ENCODE measurements at regions not wholly inside any gene's neighbourhood (a gene's known extent, or its start where the extent isn't known, plus 50 kb on each side); places are given as distances from the start of the nearest gene placed in this dataset.
"Not testable (repeated sequence)": the region's sequence is repeated elsewhere in the genome, so short reads cannot be mapped to it uniquely, and the experiment has no call there.

- DNase-seq, result no peak
- no peak overlapping the region for H3K4me3 ChIP-seq
- no peaks in the 10 kb centered on the region for H3K4me1 ChIP-seq
- TF ChIP-seq CTCF (IDR thresholded peaks at IDR 0.05) (no peak), POLR2A (IDR thresholded peaks at IDR 0.05) (no peak)
- H3K9me3 ChIP-seq, result no peaks in the 10 kb centered on the region
- intact Hi-C loops (cut with DNase I), result no loop called here
- WGBS, 2 donors, result 86 to 88% methylated on average over 1 of the region's 1 CpG
- H3K36me3 ChIP-seq, result no peaks in the 10 kb centered on the region
- no peaks in the 10 kb centered on the region for H3K27me3 ChIP-seq
- H3K27ac ChIP-seq, result no peak overlapping the region
Measured at GRCh38 chr14:38663382-38663781, 407.5 kb upstream of the CLEC14A start.

- WGBS, 2 donors, result 26 to 57% methylated on average over 3 of the region's 3 CpGs
- Histone ChIP-seq H3K4me3 (no peak overlapping the region), H3K27me3 (no peaks in the 10 kb centered on the region), H3K4me1 (no peaks in the 10 kb centered on the region), H3K27ac (no peak overlapping the region), H3K36me3 (no peaks in the 10 kb centered on the region), H3K9me3 (no peaks in the 10 kb centered on the region)
- TF ChIP-seq POLR2A (IDR thresholded peaks at IDR 0.05), result no peak
- no peak for TF ChIP-seq CTCF (IDR thresholded peaks at IDR 0.05)
- no peak for DNase-seq
- intact Hi-C loops (cut with DNase I), result no loop called here
Measured at GRCh38 chr14:38662781-38663180, 406.9 kb upstream of the CLEC14A start.

- Histone ChIP-seq H3K9me3 (no peaks in the 10 kb centered on the region), H3K4me3 (no peak overlapping the region), H3K36me3 (no peaks in the 10 kb centered on the region), H3K27me3 (no peaks in the 10 kb centered on the region), H3K27ac (no peak overlapping the region), H3K4me1 (no peaks in the 10 kb centered on the region)
- 49 to 85% methylated on average over 2 of the region's 2 CpGs for WGBS, 2 donors
- intact Hi-C loops (cut with DNase I), result no loop called here
- no peak for DNase-seq
- TF ChIP-seq CTCF (IDR thresholded peaks at IDR 0.05), result no peak
- TF ChIP-seq POLR2A (IDR thresholded peaks at IDR 0.05), result no peak
Measured at GRCh38 chr14:38646391-38646790, 390.5 kb upstream of the CLEC14A start.

GRCh38 chr14:38634913-38635312, 379.0 kb upstream of the CLEC14A start:
- H3K4me1 ChIP-seq; H3K27me3 ChIP-seq; H3K36me3 ChIP-seq; DNase-seq; intact Hi-C loops (cut with DNase I); H3K4me3 ChIP-seq; H3K9me3 ChIP-seq; H3K27ac ChIP-seq: not testable (repeated sequence)
- WGBS, 2 donors, result 92 to 96% methylated on average over 16 to 19 of the region's 19 CpGs

- no peaks in the 10 kb centered on the region for H3K9me3 ChIP-seq
- TF ChIP-seq POLR2A (IDR thresholded peaks at IDR 0.05) (no peak), CTCF (IDR thresholded peaks at IDR 0.05) (no peak)
- H3K4me1 ChIP-seq, result no peaks in the 10 kb centered on the region
- 36 to 60% methylated on average over 2 to 3 of the region's 3 CpGs for WGBS, 2 donors
- H3K4me3 ChIP-seq, result no peak overlapping the region
- DNase-seq, result no peak
- no peaks in the 10 kb centered on the region for H3K27me3 ChIP-seq
- H3K36me3 ChIP-seq, result no peaks in the 10 kb centered on the region
- no peak overlapping the region for H3K27ac ChIP-seq
- intact Hi-C loops (cut with DNase I), result no loop called here
Measured at GRCh38 chr14:38629412-38629811, 373.5 kb upstream of the CLEC14A start.

GRCh38 chr14:38627163-38627562, 371.3 kb upstream of the CLEC14A start:
- no peak overlapping the region for H3K4me3 ChIP-seq
- no peaks in the 10 kb centered on the region for H3K4me1 ChIP-seq
- no peak for DNase-seq
- WGBS, 2 donors, result 66 to 79% methylated on average over 2 of the region's 2 CpGs
- no peak overlapping the region for H3K27ac ChIP-seq
- no peaks in the 10 kb centered on the region for H3K36me3 ChIP-seq
- TF ChIP-seq CTCF (IDR thresholded peaks at IDR 0.05) (no peak), POLR2A (IDR thresholded peaks at IDR 0.05) (no peak)
- no peaks in the 10 kb centered on the region for H3K9me3 ChIP-seq
- no peaks in the 10 kb centered on the region for H3K27me3 ChIP-seq
- intact Hi-C loops (cut with DNase I), result no loop called here
